Sigmoid colon (tissue), 4 donors: ENCODE measurements at regions not wholly inside any gene's neighbourhood (a gene's known extent, or its start where the extent isn't known, plus 50 kb on each side); places are given as distances from the start of the nearest gene placed in this dataset.

Experiments
- CTCF ChIP-seq, 4 experiments: fragments of 450-650 bp in 3 of 4; fragments of 200-600 bp in 1 of 4; IDR thresholded peaks; one replicate each; pipeline ENCODE4 v1.5.1; 2016 to 2019; ENCODE audit warnings: antibody characterized with exemption in 4 of 4, mild to moderate bottlenecking in 3 of 4, moderate library complexity in 2 of 4
- POLR2A ChIP-seq, 2 donors: fragments of 450-650 bp; IDR thresholded peaks; one replicate each; pipeline ENCODE4 v1.6.1; 2016; ENCODE audit warnings: antibody characterized with exemption in 2 of 2, mild to moderate bottlenecking in 2 of 2, moderate library complexity in 2 of 2
- POLR2AphosphoS5 ChIP-seq, 4 donors: sonication (generic); formaldehyde crosslinking; IDR thresholded peaks; one replicate each; pipeline ENCODE4 v1.6.1; 2017; ENCODE audit warnings: antibody characterized with exemption in 4 of 4

GRCh38 chr18:22322243-22322691 is 95.4 kb downstream of the CTAGE1 start:
- TF ChIP-seq POLR2AphosphoS5 (IDR thresholded peaks at IDR 0.05) (peak in 3 of 4 donors; percentile 28 to 33 (median 32)), CTCF (IDR thresholded peaks at IDR 0.05) (no peak), POLR2A (IDR thresholded peaks at IDR 0.05) (no peak)
